ENCODE measurements at regions not wholly inside any gene's neighbourhood (a gene's known extent, or its start where the extent isn't known, plus 50 kb on each side); places are given as distances from the start of the nearest gene placed in this dataset.

GRCh38 chr7:120033114-120033513 lies 239.9 kb upstream of the KCND2 start:
- dilution Hi-C loops (cut with HindIII; ENCODE audit: low sequenced_read_pairs, unreplicated experiment) = no loop called here

More at GRCh38 chr7:120033114-120033513, 239.9 kb upstream of the KCND2 start:
- Histone ChIP-seq H4K20me1 (ENCODE audit: insufficient read depth, low read length) (no peaks in the 10 kb centered on the region), H3K27me3 (ENCODE audit: control insufficient read depth, insufficient read depth, low read length) (no peaks in the 10 kb centered on the region), H3K14ac (replicated peaks; ENCODE audit: low read depth, low read length) (no peak overlapping the region), H3K9ac (ENCODE audit: low read depth, low read length) (no peak overlapping the region), H3K79me1 (ENCODE audit: low read depth in 1 of 2, low read length in 2 of 2) (no peaks in the 10 kb centered on the region), H2AFZ (replicated peaks; ENCODE audit: low read length, poor library complexity) (no peak overlapping the region), H4K5ac (ENCODE audit: low read depth, low read length) (no peak overlapping the region), H3K56ac (ENCODE audit: extremely low read depth, insufficient read depth, low read length) (no peak overlapping the region), H4K8ac (ENCODE audit: low read depth in 2 of 2, low read length in 2 of 2) (no peak overlapping the region), H4K91ac (ENCODE audit: insufficient read depth, low read depth, low read length) (no peak overlapping the region), H3K4me1 (ENCODE audit: control insufficient read depth, insufficient read depth, low read length) (no peaks in the 10 kb centered on the region; the same call in 1 of the 2 replicates), H3K4me3 (ENCODE audit: insufficient read depth, low read depth, low read length) (no peak overlapping the region), H2AK9ac (replicated peaks; ENCODE audit: low read depth, low read length, poor library complexity) (no peak overlapping the region), H3K9me1 (ENCODE audit: insufficient read depth, low read length) (no peaks in the 10 kb centered on the region), H2BK15ac (ENCODE audit: low read depth, low read length) (no peak overlapping the region), H2BK5ac (ENCODE audit: low read depth, low read length, poor library complexity, severe bottlenecking) (no peak overlapping the region), H2BK120ac (ENCODE audit: low read depth, low read length) (no peak overlapping the region), H3K4ac (ENCODE audit: low read depth, low read length) (no peak overlapping the region), H3K4me2 (ENCODE audit: low read depth, low read length) (no peak overlapping the region), H3K27ac (ENCODE audit: insufficient read depth, low read length) (no peak overlapping the region), H2AK5ac (ENCODE audit: low read depth, low read length) (no peak overlapping the region), H3K36me3 (ENCODE audit: control insufficient read depth, insufficient read depth, low read length) (no peaks in the 10 kb centered on the region), H3K18ac (ENCODE audit: low read depth, low read length) (no peak overlapping the region; the same call in 1 of the 2 replicates), H3K23ac (ENCODE audit: low read depth, low read length) (no peak overlapping the region), H3K9me3 (ENCODE audit: control insufficient read depth, insufficient read depth, low read length) (no peaks in the 10 kb centered on the region), H2BK20ac (ENCODE audit: low read depth, low read length) (no peak overlapping the region)
- ChIA-PET POLR2A (ENCODE audit: unreplicated experiment) (no interaction called here), CTCF (no interaction called here)
- in situ Hi-C loops (cut with MboI; ENCODE audit: low sequenced_read_pairs) = no loop called here
- TF ChIP-seq POLR2A (IDR thresholded peaks at IDR 0.05; ENCODE audit: low read depth, low read length) (no peak), CEBPB (IDR thresholded peaks at IDR 0.05; ENCODE audit: low read depth, low read length) (no peak), CHD1 (IDR thresholded peaks at IDR 0.05; ENCODE audit: low read depth, low read length) (no peak), MAZ (IDR thresholded peaks at IDR 0.05; ENCODE audit: borderline replicate concordance, low read depth, low read length) (no peak), MXI1 (IDR thresholded peaks at IDR 0.05; ENCODE audit: borderline replicate concordance, low read depth, low read length) (no peak), MAFK (IDR thresholded peaks at IDR 0.05; ENCODE audit: low read depth, low read length) (no peak), USF2 (IDR thresholded peaks at IDR 0.05; ENCODE audit: low read depth, low read length) (no peak), CTCF (conservative IDR thresholded peaks at IDR 0.05; ENCODE audit: low read depth, low read length) (no peak), SMC3 (IDR thresholded peaks at IDR 0.05; ENCODE audit: low read depth, low read length) (no peak), FOS (IDR thresholded peaks at IDR 0.05; ENCODE audit: low read depth, low read length) (no peak), RCOR1 (IDR thresholded peaks at IDR 0.05; ENCODE audit: insufficient replicate concordance, low read length) (no peak), RFX5 (IDR thresholded peaks at IDR 0.05; ENCODE audit: low read depth, low read length) (no peak), NFE2L2 (IDR thresholded peaks at IDR 0.05; ENCODE audit: low read depth, low read length) (no peak), BHLHE40 (IDR thresholded peaks at IDR 0.05; ENCODE audit: low read depth, low read length) (no peak), ELK1 (IDR thresholded peaks at IDR 0.05; ENCODE audit: borderline replicate concordance, low read depth, low read length) (no peak), RAD21 (IDR thresholded peaks at IDR 0.05; ENCODE audit: low read length) (no peak)
- DNase-seq = no peak
- no CpG with 5 or more reads among the region's 2 CpGs for WGBS, 2 experiments (ENCODE audit: extremely low coverage in 2 of 2, insufficient read length in 1 of 2)
- no TSS peak for BruUV-seq (replicated peaks)
- no peak for ATAC-seq (ENCODE audit: low read depth)
- intact Hi-C loops (cut with micrococcal nuclease) = no loop called here

Measured in IMR-90 (cell line).